Tibial nerve (tissue), 4 donors: ENCODE measurements at regions not wholly inside any gene's neighbourhood (a gene's known extent, or its start where the extent isn't known, plus 50 kb on each side); places are given as distances from the start of the nearest gene placed in this dataset.

Experiments
- CTCF ChIP-seq, 5 experiments: fragments of 200-600 bp in 3 of 5; fragments of 450-650 bp in 2 of 5; sonication (generic) in 3 of 5; IDR thresholded peaks; one replicate each; pipeline ENCODE4 v1.5.1; 2016 to 2019; ENCODE audit warnings: antibody characterized with exemption in 5 of 5, mild to moderate bottlenecking in 3 of 5, moderate library complexity in 2 of 5
- EP300 ChIP-seq, 2 donors: sonication (generic); formaldehyde crosslinking; IDR thresholded peaks; one replicate each; pipeline ENCODE4 v1.6.1; 2017; ENCODE audit warnings: antibody characterized with exemption in 2 of 2, mild to moderate bottlenecking in 1 of 2

- TF ChIP-seq CTCF (IDR thresholded peaks at IDR 0.05) (no peak), EP300 (IDR thresholded peaks at IDR 0.05) (no peak)
Measured at GRCh38 chr20:22901164-22901563, 133.9 kb upstream of the SSTR4 start.
